SU-DHL-6 (cell line): ENCODE measurements at regions not wholly inside any gene's neighbourhood (a gene's known extent, or its start where the extent isn't known, plus 50 kb on each side); places are given as distances from the start of the nearest gene placed in this dataset.

ENCODE experiments used
- EZH2phosphoT487 ChIP-seq: fragments of 200-600 bp; sonication (generic), shearing (Covaris generic); conservative IDR thresholded peaks from 2 replicates; pipeline ENCODE4 v1.6.1; 2018; ENCODE audit warnings: mild to moderate bottlenecking, antibody characterized with exemption, low read length, moderate library complexity, mixed read lengths
- TF ChIP-seq, protein P1 (sequence below): fragments of 200-600 bp; sonication (generic); IDR thresholded peaks from one replicate; pipeline ENCODE4 v1.5.1; 2017; ENCODE audit warnings: antibody characterized with exemption, mild to moderate bottlenecking, low read length, moderate library complexity; ENCODE audit not compliant: insufficient read depth, poor library complexity, severe bottlenecking

DNA sequence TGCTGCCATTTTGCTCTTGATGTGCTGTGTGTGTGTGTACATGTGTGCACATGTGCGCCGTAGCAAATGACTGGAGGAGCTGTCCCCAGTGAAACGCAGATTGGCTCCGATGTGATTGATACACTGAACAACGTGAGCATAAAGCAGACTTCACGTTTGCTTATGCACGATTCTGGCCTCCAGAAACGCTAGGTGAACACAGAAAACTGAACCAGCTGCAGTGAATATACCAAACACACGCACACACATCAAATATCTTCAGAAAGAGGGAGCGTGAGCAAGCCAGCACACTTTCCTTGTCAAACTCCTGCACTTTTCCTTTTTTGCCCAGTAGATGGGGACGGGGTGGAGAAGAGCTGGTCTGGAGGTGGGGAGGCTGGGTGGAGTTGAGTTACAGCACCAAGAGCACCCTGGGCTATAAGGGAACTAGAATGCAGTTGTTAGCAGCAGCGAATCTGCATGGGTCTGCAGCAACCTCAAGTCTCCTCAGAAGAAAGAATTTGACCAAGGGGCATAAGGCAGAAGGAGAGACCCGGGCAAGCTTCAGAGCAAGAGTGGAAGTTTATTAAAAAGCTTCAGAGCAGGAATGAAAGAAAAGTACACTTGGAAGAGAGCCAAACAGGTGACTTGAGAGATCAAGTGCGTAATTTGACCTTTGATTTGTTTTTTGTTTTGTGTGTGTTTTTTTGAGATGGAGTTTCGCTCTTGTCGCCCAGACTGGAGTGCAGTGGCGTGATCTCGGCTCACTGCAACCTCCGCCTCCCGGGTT lies 77.8 kb upstream of the CADM1 start:
- TF ChIP-seq, protein P1, sequence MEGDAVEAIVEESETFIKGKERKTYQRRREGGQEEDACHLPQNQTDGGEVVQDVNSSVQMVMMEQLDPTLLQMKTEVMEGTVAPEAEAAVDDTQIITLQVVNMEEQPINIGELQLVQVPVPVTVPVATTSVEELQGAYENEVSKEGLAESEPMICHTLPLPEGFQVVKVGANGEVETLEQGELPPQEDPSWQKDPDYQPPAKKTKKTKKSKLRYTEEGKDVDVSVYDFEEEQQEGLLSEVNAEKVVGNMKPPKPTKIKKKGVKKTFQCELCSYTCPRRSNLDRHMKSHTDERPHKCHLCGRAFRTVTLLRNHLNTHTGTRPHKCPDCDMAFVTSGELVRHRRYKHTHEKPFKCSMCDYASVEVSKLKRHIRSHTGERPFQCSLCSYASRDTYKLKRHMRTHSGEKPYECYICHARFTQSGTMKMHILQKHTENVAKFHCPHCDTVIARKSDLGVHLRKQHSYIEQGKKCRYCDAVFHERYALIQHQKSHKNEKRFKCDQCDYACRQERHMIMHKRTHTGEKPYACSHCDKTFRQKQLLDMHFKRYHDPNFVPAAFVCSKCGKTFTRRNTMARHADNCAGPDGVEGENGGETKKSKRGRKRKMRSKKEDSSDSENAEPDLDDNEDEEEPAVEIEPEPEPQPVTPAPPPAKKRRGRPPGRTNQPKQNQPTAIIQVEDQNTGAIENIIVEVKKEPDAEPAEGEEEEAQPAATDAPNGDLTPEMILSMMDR: no peak
- TF ChIP-seq EZH2phosphoT487: no peak
